GM19239 (cell line): ENCODE measurements at regions not wholly inside any gene's neighbourhood (a gene's known extent, or its start where the extent isn't known, plus 50 kb on each side); places are given as distances from the start of the nearest gene placed in this dataset.
"Not testable (repeated sequence)": the region's sequence is repeated elsewhere in the genome, so short reads cannot be mapped to it uniquely, and the experiment has no call there.

Experiments used
- DNase-seq: peaks from one replicate; pipeline ENCODE4 v3.0.0; 2011; ENCODE audit warnings: low spot score; ENCODE audit not compliant: insufficient read length
- FAIRE-seq: peaks from 2 replicates; lab custom pipeline; 2011; peaks lifted over from hg19 to GRCh38; lab: Jason Lieb, UNC

DNA sequence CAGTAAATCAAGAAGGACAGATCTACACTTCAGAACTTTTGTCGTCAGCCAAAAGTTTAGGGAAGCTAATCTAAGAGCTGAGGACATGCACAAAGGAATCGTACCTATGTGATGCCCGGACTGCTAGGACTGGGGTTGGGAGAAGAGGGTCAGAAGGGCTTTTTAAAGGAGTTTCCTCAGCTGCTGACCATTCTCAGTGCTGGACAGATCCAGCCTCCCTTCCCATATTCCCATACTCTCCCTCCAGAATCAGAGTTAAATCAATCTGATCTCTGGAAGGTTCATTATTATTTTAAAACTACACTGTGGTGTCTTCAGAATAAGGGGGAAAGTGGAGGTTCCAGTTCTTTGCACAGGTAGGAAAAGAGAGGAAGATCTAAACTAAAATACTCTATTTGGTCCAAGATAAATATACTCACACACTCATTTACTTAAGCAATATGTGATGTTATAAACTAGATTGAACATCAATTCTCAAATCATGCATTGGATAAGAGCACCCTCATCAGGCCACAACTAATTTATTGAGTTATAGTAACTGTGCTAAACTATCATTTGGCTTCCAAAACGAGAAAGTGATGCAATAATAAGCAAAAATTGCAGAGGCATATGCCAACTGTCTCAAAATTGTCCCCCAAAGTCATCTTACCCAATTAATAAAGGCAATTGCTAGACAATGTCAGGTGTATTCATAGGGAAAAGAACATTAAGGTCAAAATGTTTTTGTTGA lies 124.7 kb downstream of the HNRNPD start:
- DNase-seq (no peak), FAIRE-seq (no peak)

- FAIRE-seq (no peak), DNase-seq (no peak)
Measured at GRCh38 chr4:82247629-82248028, 126.2 kb downstream of the HNRNPD start.

DNA sequence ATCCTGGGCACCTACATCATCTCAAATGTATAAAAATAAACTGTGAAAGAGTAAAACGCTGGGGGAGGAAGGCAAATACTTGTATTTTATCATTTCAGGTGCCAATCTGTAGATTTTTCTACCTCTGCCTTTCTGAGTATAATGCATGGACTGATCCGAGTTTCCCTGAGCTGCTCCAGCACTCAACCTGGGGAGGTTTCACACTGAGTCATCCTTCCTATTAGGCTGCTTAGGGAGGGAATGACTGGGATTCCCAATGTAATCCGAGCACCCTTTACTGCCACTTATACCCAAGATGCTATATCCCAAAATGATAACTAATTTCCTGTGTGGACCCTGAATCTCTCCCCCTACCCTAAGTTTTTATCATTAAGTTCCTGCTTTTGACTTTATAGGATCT lies 126.6 kb downstream of the HNRNPD start:
- DNase-seq: no peak

DNA sequence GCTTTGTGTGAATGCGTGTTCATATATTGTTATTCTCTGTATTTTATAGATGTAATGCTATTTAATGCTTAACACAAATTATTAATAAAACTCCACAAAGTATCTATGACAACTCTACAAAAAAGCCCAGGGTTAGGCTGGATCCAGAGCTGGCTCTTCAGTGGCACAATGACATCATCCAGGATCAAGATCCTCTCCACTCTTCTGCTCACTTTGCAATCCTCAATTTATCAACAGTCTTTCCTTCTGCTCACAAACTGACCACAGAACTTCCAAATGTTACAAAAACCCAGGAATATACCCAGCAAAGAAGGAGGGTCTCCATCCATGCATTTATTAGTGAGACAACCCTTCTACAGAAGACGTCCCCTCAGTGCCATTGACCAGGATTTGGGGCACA lies 132.3 kb downstream of the HNRNPD start:
- DNase-seq: no peak
- FAIRE-seq: no peak

More for the DNA sequence above, 126.6 kb downstream of the HNRNPD start:
- no peak for FAIRE-seq

DNA sequence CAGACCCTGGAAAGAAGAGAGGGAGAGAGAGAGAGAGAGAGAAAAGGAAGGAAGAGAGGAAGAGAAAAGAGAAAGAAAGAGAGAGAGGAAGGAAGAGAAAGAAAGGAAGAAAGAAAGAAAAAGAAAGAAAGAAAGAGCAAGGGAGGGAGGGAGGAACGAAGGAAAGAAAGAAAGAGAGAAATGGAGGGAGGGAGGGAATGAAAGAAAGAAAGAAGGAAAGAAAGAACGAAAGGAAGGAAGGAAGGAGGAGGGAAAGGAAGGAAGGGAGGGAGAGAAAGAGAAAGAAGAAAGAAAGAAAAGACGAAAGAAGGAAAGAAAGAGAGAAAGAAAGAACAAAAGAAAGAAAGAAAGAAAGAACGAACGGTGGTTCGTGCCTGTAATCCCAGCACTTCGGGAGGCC lies 133.4 kb downstream of the HNRNPD start:
- DNase-seq (no peak), FAIRE-seq (no peak)

GRCh38 chr4:82237142-82237541 lies 136.6 kb downstream of the HNRNPD start:
- FAIRE-seq, DNase-seq: not testable (repeated sequence)

DNA sequence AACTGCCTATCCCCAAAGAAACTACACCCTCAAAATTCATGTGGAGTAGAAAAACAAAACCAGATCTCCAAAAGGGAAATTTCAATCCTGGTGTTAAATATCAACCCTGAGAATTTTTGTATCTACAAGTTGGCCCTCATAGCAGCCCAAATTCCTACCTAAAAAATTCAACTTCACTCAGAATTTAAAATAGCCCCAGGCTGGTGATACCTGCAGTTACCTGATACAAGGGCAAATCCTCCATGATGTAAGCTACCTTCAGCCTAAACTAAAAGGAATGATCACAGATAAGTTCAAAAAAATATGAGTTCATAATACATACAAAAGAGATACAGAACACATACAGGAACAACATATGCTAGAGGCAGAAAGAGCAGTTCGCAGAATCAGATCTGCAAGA lies 138.4 kb downstream of the HNRNPD start:
- DNase-seq (no peak), FAIRE-seq (no peak)

- no peak for FAIRE-seq
- no peak for DNase-seq
Measured at GRCh38 chr4:82232891-82233290, 140.9 kb downstream of the HNRNPD start.

DNA sequence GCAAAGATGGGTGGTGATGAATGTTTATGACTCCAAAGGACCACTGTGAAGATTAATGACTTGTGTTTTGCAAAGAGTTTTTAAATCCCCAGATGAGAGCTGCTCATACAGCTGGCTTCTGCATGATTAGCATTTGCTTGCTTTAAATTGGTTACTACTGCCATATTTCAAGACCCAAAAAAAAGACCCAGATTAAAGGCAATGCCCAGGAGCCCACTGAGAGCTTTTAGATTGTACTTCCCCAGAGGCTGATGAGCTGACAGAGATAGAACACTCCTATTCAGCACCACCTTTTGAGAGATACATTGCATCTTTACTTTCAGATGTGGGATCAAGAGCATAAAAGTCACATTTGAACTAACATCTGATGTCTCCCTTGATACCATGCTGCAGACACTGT lies 142.0 kb downstream of the HNRNPD start:
- FAIRE-seq (no peak), DNase-seq (no peak)

- FAIRE-seq (no peak), DNase-seq (no peak)
Measured at GRCh38 chr4:82230306-82230705, 143.5 kb downstream of the HNRNPD start.

DNA sequence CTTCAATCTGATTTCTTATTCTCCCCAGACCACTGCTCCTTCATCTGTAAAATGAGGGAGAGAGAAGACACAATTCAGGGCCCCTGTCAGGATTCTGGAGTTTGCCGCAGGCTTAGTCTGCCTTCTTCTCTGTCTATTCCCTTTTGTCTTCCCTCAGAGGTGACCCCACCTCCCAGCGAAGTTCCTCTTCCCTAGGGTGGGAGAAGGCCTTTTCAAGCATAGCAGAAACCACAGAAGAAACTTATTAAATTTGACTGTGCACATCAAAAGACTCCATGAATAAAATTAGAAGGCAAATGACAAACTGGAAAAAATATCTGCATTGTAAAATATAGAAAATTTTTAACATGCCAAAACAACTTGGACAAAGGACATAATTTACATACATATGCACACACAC lies 148.8 kb downstream of the HNRNPD start:
- no peak for DNase-seq
- FAIRE-seq: no peak

DNA sequence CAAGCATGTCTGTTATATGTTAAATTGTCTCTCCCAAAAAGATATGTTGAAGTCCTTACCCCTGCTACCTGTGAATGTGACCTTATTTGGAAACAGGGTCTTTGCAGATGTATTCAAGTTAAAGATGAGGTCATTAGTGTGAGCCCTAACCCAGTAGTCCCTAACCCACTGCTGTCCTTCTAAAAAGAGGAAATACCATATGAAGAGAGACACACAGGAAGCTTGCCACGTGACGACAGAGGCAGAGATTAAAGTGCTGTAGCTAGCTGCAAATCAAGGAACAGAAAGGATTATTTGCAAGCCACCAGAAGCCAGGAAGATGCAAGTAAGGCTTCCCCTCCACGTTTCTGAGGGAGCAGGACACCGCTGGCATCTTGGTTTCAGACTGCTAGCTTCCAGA lies 150.1 kb downstream of the HNRNPD start:
- no peak for FAIRE-seq

DNA sequence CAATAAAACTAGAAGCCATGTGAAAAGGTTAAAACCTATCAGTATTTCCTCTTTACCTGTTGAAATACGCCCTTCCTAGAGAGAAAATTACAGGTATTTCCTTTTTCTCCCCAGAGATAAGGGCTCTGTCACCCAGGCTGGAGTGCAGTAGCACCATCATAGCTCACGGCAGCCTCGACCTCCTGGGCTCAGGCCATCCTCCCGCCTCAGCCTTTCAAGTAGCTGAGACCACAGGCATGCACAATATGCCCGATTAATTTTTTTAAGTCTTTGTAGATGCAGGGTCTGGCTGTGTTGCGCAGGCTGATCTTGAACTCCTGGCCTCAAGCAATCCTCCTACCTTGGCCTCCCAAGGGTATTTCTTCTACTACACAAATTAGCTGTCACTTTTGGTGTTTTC lies 154.4 kb downstream of the HNRNPD start:
- FAIRE-seq (no peak), DNase-seq (no peak)

More for the DNA sequence above, 150.1 kb downstream of the HNRNPD start:
- no peak for DNase-seq

DNA sequence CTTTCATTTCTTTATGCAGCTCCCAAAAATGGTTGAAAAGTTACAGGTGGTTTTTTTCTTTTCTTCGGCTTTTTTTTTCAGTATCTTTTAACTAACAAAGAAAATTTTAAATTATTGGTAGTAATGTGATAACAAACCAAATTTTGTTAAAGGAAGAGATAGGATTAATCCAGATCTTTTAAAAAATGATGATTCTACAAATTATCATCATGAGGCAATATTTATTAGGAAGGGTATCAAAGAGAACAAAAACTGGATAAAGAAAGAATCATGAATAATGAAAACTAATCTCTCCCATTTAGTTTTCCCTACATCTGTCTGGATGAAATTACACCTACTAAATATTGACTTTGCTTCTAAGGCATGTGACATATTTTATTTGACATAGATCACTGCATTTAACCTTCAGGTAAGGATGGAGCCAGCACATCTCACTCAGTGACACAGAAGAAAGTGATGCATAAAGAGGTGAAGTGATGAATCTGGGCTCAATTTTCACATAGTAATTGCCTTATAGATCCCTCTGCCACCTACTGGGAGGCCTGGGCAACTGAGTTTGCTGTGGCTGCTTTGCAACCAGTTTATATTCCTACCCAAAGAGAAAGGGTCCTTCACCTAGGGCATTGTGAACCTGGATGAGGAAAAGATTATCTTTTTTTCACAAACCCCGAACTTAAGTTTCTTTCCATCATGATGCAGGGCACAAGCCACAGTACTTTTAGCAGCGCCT lies 155.6 kb downstream of the HNRNPD start:
- DNase-seq: no peak
- no peak for FAIRE-seq

- no peak for FAIRE-seq
- no peak for DNase-seq
Measured at GRCh38 chr4:82216219-82216618, 157.6 kb downstream of the HNRNPD start.

- FAIRE-seq (no peak), DNase-seq (no peak)
Measured at GRCh38 chr4:82215800-82216199, 158.0 kb downstream of the HNRNPD start.

DNA sequence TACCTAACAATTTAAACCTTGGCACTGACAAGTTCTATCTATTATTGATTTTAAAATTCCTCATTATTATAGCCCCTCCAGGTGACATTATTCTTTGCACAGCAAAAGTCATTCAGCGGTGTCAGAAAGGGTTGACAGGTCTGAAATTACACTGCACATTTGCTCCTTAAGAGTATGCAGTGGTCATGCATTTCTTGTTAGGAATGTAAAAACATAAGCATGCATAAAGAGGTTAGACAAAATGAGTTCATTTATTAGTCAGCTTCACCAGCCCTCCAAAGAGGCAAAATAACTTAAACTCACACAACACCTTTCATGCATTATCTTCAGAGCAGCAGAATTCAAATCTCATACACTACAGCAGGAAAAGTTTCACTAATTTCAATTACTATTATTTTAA lies 158.8 kb downstream of the HNRNPD start:
- no peak for DNase-seq

GRCh38 chr4:82213485-82214417 lies 160.0 kb downstream of the HNRNPD start:
- no peak for FAIRE-seq
- DNase-seq: no peak

More for the DNA sequence above, 158.8 kb downstream of the HNRNPD start:
- FAIRE-seq: no peak

- FAIRE-seq (peak; percentile 86), DNase-seq (no peak)
Measured at GRCh38 chr4:82201805-82202641, 171.8 kb downstream of the HNRNPD start.

GRCh38 chr4:82201303-82201702 lies 172.5 kb downstream of the HNRNPD start:
- no peak for FAIRE-seq
- DNase-seq: no peak
